ENCODE measurements at regions not wholly inside any gene's neighbourhood (a gene's known extent, or its start where the extent isn't known, plus 50 kb on each side); places are given as distances from the start of the nearest gene placed in this dataset.

DNA sequence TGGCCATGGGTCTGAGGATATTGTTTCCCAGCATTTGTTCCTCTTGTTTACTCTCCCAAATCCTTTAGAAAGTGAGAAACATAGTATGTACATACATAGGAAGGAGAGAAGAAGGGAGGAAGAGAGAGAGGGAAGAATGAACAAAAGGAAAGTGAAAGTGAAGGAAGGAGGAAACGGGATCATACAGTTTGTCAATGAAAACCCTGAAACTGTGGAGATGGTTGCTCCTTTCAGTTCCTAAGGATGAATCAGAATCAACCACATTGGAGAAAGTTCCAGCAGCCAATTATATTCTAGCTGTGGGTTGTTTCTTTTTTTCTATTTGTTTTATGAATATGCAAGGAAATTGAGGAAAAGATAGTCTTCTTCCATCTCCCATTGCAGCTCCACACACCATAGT lies 396.5 kb downstream of the MLLT3 start:
- H3K27me3 ChIP-seq (ENCODE audit: control insufficient read depth in 2 of 2, insufficient read depth in 2 of 2, low read length in 2 of 2) = no peaks in the 10 kb centered on the region
- H3K79me2 ChIP-seq (ENCODE audit: control insufficient read depth, insufficient read depth, low read length) = no peaks in the 10 kb centered on the region
- no peak overlapping the region for H3K4me3 ChIP-seq
- no peaks in the 10 kb centered on the region for H3K4me1 ChIP-seq (replicated peaks in 1 of 2; ENCODE audit: control insufficient read depth in 2 of 2, insufficient read depth in 2 of 2, low read length in 2 of 2)
- H3K4me2 ChIP-seq (ENCODE audit: insufficient read depth, low read length) = no peak overlapping the region
- H3K9me3 ChIP-seq (replicated peaks; ENCODE audit: control insufficient read depth, insufficient read depth, low read depth, low read length) = no peaks in the 10 kb centered on the region
- no peak overlapping the region for H3K27ac ChIP-seq (ENCODE audit: extremely low read depth, low read depth, low read length)
- no peak overlapping the region for H3K9ac ChIP-seq (ENCODE audit: insufficient read depth in 1 of 2, low read depth in 2 of 2, low read length in 2 of 2)
- no peak overlapping the region for H2AFZ ChIP-seq (ENCODE audit: low read depth, low read length)
- DNase-seq (ENCODE audit: extremely low read depth in 1 of 4, low spot score in 3 of 4) (no peak), ATAC-seq (no peak), FAIRE-seq (no peak)
- BruUV-seq (replicated peaks) = no TSS peak
- no peak for TF ChIP-seq GATAD2A (IDR thresholded peaks at IDR 0.05)
- in situ Hi-C loops (cut with MboI) (no loop called here), intact Hi-C loops (cut with micrococcal nuclease) (no loop called here)
- no peaks in the 10 kb centered on the region for H3K9me1 ChIP-seq (ENCODE audit: control insufficient read depth, insufficient read depth, low read length)
- ChIA-PET POLR2A (no interaction called here), CTCF (ENCODE audit: low intra/inter-chr PET ratio) (no interaction called here)
- no peaks in the 10 kb centered on the region for H4K20me1 ChIP-seq (replicated peaks; ENCODE audit: control insufficient read depth, insufficient read depth, low read length)
- H3K36me3 ChIP-seq (ENCODE audit: control insufficient read depth, insufficient read depth, low read length) = no peaks in the 10 kb centered on the region
- 0% methylated on average over 1 of the region's 1 CpG for WGBS (ENCODE audit: insufficient coverage, low coverage, missing lambda C conversion rate)

- ATAC-seq = no peak
- Histone ChIP-seq H3K79me2 (ENCODE audit: control insufficient read depth, insufficient read depth, low read length) (no peaks in the 10 kb centered on the region), H3K9me1 (ENCODE audit: control insufficient read depth, insufficient read depth, low read length) (no peaks in the 10 kb centered on the region), H3K36me3 (ENCODE audit: control insufficient read depth, insufficient read depth, low read length) (no peaks in the 10 kb centered on the region), H3K9ac (ENCODE audit: insufficient read depth in 1 of 2, low read depth in 2 of 2, low read length in 2 of 2) (no peak overlapping the region), H2AFZ (ENCODE audit: low read depth, low read length) (no peak overlapping the region), H3K4me3 (no peak overlapping the region), H3K27me3 (ENCODE audit: control insufficient read depth in 2 of 2, insufficient read depth in 2 of 2, low read length in 2 of 2) (no peaks in the 10 kb centered on the region), H3K4me1 (replicated peaks in 1 of 2; ENCODE audit: control insufficient read depth in 2 of 2, insufficient read depth in 2 of 2, low read length in 2 of 2) (no peaks in the 10 kb centered on the region), H3K27ac (ENCODE audit: extremely low read depth, low read depth, low read length) (no peak overlapping the region), H3K4me2 (ENCODE audit: insufficient read depth, low read length) (no peak overlapping the region), H4K20me1 (replicated peaks; ENCODE audit: control insufficient read depth, insufficient read depth, low read length) (no peaks in the 10 kb centered on the region), H3K9me3 (replicated peaks; ENCODE audit: control insufficient read depth, insufficient read depth, low read depth, low read length) (no peaks in the 10 kb centered on the region)
- intact Hi-C loops (cut with micrococcal nuclease) = no loop called here
- in situ Hi-C loops (cut with MboI) = no loop called here
- DNase-seq (ENCODE audit: extremely low read depth in 1 of 4, low spot score in 3 of 4) = no peak
- TF ChIP-seq ZNF277 (CRISPR knock-in tag; IDR thresholded peaks at IDR 0.05; ENCODE audit: borderline replicate concordance) = no peak
- TF ChIP-seq GABPA (tag; conservative IDR thresholded peaks at IDR 0.05; ENCODE audit: low read depth) = no peak
- no peak for TF ChIP-seq HNRNPL (IDR thresholded peaks at IDR 0.05; ENCODE audit: low read depth, low read length)
- TF ChIP-seq GABPB1 (CRISPR knock-in tag; IDR thresholded peaks at IDR 0.05) = no peak
- TF ChIP-seq ZHX1 (conservative IDR thresholded peaks at IDR 0.05; ENCODE audit: low read length) = no peak
- no peak for TF ChIP-seq BRD4 (IDR thresholded peaks at IDR 0.05)
- TF ChIP-seq ZNF77 (CRISPR knock-in tag; IDR thresholded peaks at IDR 0.05) = no peak
- FAIRE-seq = no peak
- no TSS peak for BruUV-seq (replicated peaks)
- POLR2A ChIA-PET = no interaction called here
- CTCF ChIA-PET (ENCODE audit: low intra/inter-chr PET ratio) = no interaction called here
- 0% methylated on average over 1 of the region's 1 CpG for WGBS (ENCODE audit: insufficient coverage, low coverage, missing lambda C conversion rate)
Observed at GRCh38 chr9:20224756-20225155, 397.5 kb downstream of the MLLT3 start.
